Spleen (tissue), 11 donors: ENCODE measurements at regions not wholly inside any gene's neighbourhood (a gene's known extent, or its start where the extent isn't known, plus 50 kb on each side); places are given as distances from the start of the nearest gene placed in this dataset.
A peak's percentile ranks its signal among the peaks of the same experiment; 100 is the strongest.

Experiments
- DNase-seq: peaks from one replicate; pipeline ENCODE4 v3.0.0-alpha.2; 2020
- H3K27ac ChIP-seq, 8 donors: fragments of 200-600 bp; sonication (generic) in 7 of 8; 1 replicate in 4 of 8; 2 replicates in 4 of 8; pipeline versions ENCODE4 v1.5.0 to v1.8.0; 2016 to 2021; ENCODE audit warnings: inconsistent platforms in 4 of 8, mild to moderate bottlenecking in 4 of 8, moderate library complexity in 1 of 8
- H3K27me3 ChIP-seq, 7 donors: fragments of 200-600 bp; sonication (generic) in 6 of 7; replicated peaks in 1 of 7; 1 replicate in 4 of 7; 2 replicates in 3 of 7; pipeline versions ENCODE4 v1.5.0 to v1.8.0; 2016 to 2021; ENCODE audit warnings: inconsistent platforms in 3 of 7, mild to moderate bottlenecking in 1 of 7
- H3K36me3 ChIP-seq, 6 donors: fragments of 200-600 bp; sonication (generic) in 5 of 6; 1 replicate in 4 of 6; 2 replicates in 2 of 6; pipeline versions ENCODE4 v1.5.0 to v1.8.0; 2016 to 2021; ENCODE audit warnings: inconsistent platforms in 2 of 6
- H3K4me1 ChIP-seq, 6 donors: fragments of 200-600 bp; sonication (generic) in 5 of 6; 1 replicate in 3 of 6; 2 replicates in 3 of 6; pipeline versions ENCODE4 v1.5.0 to v1.8.0; 2016 to 2021; ENCODE audit warnings: inconsistent platforms in 3 of 6
- H3K4me3 ChIP-seq, 8 donors: fragments of 200-600 bp; sonication (generic) in 7 of 8; 1 replicate in 4 of 8; 2 replicates in 4 of 8; pipeline versions ENCODE4 v1.5.0 to v1.8.0; 2016 to 2021; ENCODE audit warnings: inconsistent platforms in 4 of 8, mild to moderate bottlenecking in 4 of 8, moderate library complexity in 2 of 8
- H3K9me3 ChIP-seq, 8 donors: fragments of 200-600 bp; sonication (generic) in 7 of 8; 1 replicate in 4 of 8; 2 replicates in 4 of 8; pipeline versions ENCODE4 v1.5.0 to v1.8.0; 2016 to 2021; ENCODE audit warnings: inconsistent platforms in 4 of 8
- CTCF ChIP-seq, 11 experiments: fragments of 200-600 bp in 7 of 11; fragments of 450-650 bp in 4 of 11; sonication (generic) in 4 of 11; IDR thresholded peaks in 8 of 11; conservative IDR thresholded peaks in 3 of 11; 1 replicate in 7 of 11; 2 replicates in 4 of 11; pipeline versions ENCODE4 v1.4.0 to v1.8.0; 2016 to 2021; ENCODE audit warnings: antibody characterized with exemption in 11 of 11, inconsistent platforms in 4 of 11, mild to moderate bottlenecking in 1 of 11
- POLR2A ChIP-seq, 3 donors: fragments of 450-650 bp; IDR thresholded peaks; one replicate each; pipeline ENCODE4 v1.5.1; 2017; ENCODE audit warnings: antibody characterized with exemption in 3 of 3, mild to moderate bottlenecking in 1 of 3
- POLR2AphosphoS5 ChIP-seq, 3 donors: sonication (generic); formaldehyde crosslinking; IDR thresholded peaks; one replicate each; pipeline ENCODE4 v1.5.1; 2017; ENCODE audit warnings: antibody characterized with exemption in 3 of 3
- WGBS, 5 donors: extraction: QIAGEN DNeasy Blood & Tissue Kit in 3 of 5; methylation state at CpG; one replicate each; pipeline versions ENCODE4 v1.1.5 to v1.1.7; 2013 to 2018; 5-methylcytosine and 5-hydroxymethylcytosine counted together
- intact Hi-C: fragments of 100-400 bp; cut with DNase I; formaldehyde crosslinking; loops from one replicate; pipeline ENCODE4 v1.15.0; 2023; ENCODE audit warnings: low total_unique reads
- donor health status: healthy with polysubstance abuse.
- donor health status: DM: no; HTN: no; CAD: no; lungs with moderate emphysema.
- donor health status: DM: no; HTN: no; CAD: no.
- donor health status: Bipolar disorder and iron deficiency.
- donor health status: healthy.
- donor health status: DM: no; HTN: no; CAD: no.
- donor health status: DM: yes; HTN: yes; CAD: no.

GRCh38 chr6:97790926-97791590 is 508.0 kb upstream of the MMS22L start:
- Histone ChIP-seq H3K9me3 (peaks cover 0 to 24% (median 11%) of the 10 kb centered on the region in 8 donors), H3K4me1 (no peaks in the 10 kb centered on the region), H3K27ac (no peak overlapping the region), H3K36me3 (no peaks in the 10 kb centered on the region), H3K27me3 (no peaks in the 10 kb centered on the region), H3K4me3 (no peak overlapping the region)
- DNase-seq: peak; percentile 56
- intact Hi-C loops: no loop called here
- WGBS, 5 donors: 80 to 92% (median 89%) methylated on average over 18 to 20 of the region's 20 CpGs
- TF ChIP-seq POLR2AphosphoS5 (IDR thresholded peaks at IDR 0.05) (no peak), POLR2A (IDR thresholded peaks at IDR 0.05) (no peak), CTCF (IDR thresholded peaks at IDR 0.05 in 8 of 11, conservative IDR thresholded peaks at IDR 0.05 in 3 of 11) (no peak)

GRCh38 chr6:97805596-97805995 is 522.6 kb upstream of the MMS22L start:
- H3K9me3 ChIP-seq: no peaks in the 10 kb centered on the region
- no peaks in the 10 kb centered on the region for H3K4me1 ChIP-seq
- no peak overlapping the region for H3K27ac ChIP-seq
- H3K4me3 ChIP-seq: no peak overlapping the region
- no peak for TF ChIP-seq POLR2A (IDR thresholded peaks at IDR 0.05)
- TF ChIP-seq POLR2AphosphoS5 (IDR thresholded peaks at IDR 0.05): no peak
- TF ChIP-seq CTCF (IDR thresholded peaks at IDR 0.05 in 8 of 11, conservative IDR thresholded peaks at IDR 0.05 in 3 of 11): no peak
- intact Hi-C loops: no loop called here
- no peak for DNase-seq
- no peaks in the 10 kb centered on the region for H3K36me3 ChIP-seq
- no peaks in the 10 kb centered on the region for H3K27me3 ChIP-seq

GRCh38 chr6:97812940-97813339 is 529.9 kb upstream of the MMS22L start:
- intact Hi-C loops: no loop called here
- Histone ChIP-seq H3K27me3 (no peaks in the 10 kb centered on the region), H3K36me3 (no peaks in the 10 kb centered on the region), H3K9me3 (no peaks in the 10 kb centered on the region), H3K4me3 (no peak overlapping the region), H3K4me1 (no peaks in the 10 kb centered on the region), H3K27ac (no peak overlapping the region)
- no peak for TF ChIP-seq POLR2A (IDR thresholded peaks at IDR 0.05)
- TF ChIP-seq POLR2AphosphoS5 (IDR thresholded peaks at IDR 0.05): no peak
- no peak for TF ChIP-seq CTCF (IDR thresholded peaks at IDR 0.05 in 8 of 11, conservative IDR thresholded peaks at IDR 0.05 in 3 of 11)
- DNase-seq: no peak

GRCh38 chr6:97813889-97814567 is 531.0 kb upstream of the MMS22L start:
- no peaks in the 10 kb centered on the region for H3K9me3 ChIP-seq
- no peak overlapping the region for H3K4me3 ChIP-seq
- intact Hi-C loops: no loop called here
- H3K36me3 ChIP-seq: no peaks in the 10 kb centered on the region
- no peak overlapping the region for H3K27ac ChIP-seq
- no peaks in the 10 kb centered on the region for H3K27me3 ChIP-seq
- TF ChIP-seq POLR2A (IDR thresholded peaks at IDR 0.05) (no peak), CTCF (IDR thresholded peaks at IDR 0.05 in 8 of 11, conservative IDR thresholded peaks at IDR 0.05 in 3 of 11) (no peak), POLR2AphosphoS5 (IDR thresholded peaks at IDR 0.05) (no peak)
- H3K4me1 ChIP-seq: no peaks in the 10 kb centered on the region
- WGBS, 5 donors: 75 to 90% (median 78%) methylated on average over 4 of the region's 4 CpGs
- no peak for DNase-seq
